Fibroblast of mammary gland (primary cell): ENCODE measurements at regions not wholly inside any gene's neighbourhood (a gene's known extent, or its start where the extent isn't known, plus 50 kb on each side); places are given as distances from the start of the nearest gene placed in this dataset.

Source experiments
- DNase-seq: peaks from one replicate; pipeline ENCODE4 v3.0.0-alpha.2; 2010; ENCODE audit warnings: low read depth
- H3K4me3 ChIP-seq: 2 replicates; pipeline ENCODE4 v1.5.1; 2011; ENCODE audit warnings: low read depth, mild to moderate bottlenecking, low read length, moderate library complexity; ENCODE audit not compliant: control insufficient read depth
- TF ChIP-seq, protein P1 (sequence below): conservative IDR thresholded peaks from 2 replicates; pipeline ENCODE4 v1.5.1; 2011; ENCODE audit warnings: low read depth, low read length, inconsistent platforms; ENCODE audit not compliant: control insufficient read depth, insufficient read depth

- peak; percentile 76 for DNase-seq
Measured at GRCh38 chr14:53278602-53279506, 125.7 kb upstream of the DDHD1 start.

DNA sequence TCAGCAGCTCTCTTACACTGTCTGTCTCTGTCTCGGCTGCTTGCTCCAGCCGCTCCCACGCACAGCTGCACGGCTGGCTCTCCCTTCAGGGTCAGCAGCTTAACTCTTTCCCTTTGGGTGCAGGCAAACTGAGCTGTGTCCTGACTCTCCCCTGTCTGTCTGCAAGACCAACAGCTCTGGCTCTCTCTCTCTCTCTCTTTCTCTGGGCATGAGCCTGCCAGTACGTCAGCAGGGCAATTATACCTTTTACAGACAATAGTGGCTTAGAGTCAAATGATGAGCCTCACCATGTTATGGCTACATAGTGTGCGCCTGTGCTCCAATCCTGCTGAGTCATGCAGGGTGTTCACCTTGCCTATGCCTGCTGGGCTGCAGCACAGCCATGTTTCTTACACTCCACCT lies 120.5 kb upstream of the DDHD1 start:
- TF ChIP-seq, protein P1, sequence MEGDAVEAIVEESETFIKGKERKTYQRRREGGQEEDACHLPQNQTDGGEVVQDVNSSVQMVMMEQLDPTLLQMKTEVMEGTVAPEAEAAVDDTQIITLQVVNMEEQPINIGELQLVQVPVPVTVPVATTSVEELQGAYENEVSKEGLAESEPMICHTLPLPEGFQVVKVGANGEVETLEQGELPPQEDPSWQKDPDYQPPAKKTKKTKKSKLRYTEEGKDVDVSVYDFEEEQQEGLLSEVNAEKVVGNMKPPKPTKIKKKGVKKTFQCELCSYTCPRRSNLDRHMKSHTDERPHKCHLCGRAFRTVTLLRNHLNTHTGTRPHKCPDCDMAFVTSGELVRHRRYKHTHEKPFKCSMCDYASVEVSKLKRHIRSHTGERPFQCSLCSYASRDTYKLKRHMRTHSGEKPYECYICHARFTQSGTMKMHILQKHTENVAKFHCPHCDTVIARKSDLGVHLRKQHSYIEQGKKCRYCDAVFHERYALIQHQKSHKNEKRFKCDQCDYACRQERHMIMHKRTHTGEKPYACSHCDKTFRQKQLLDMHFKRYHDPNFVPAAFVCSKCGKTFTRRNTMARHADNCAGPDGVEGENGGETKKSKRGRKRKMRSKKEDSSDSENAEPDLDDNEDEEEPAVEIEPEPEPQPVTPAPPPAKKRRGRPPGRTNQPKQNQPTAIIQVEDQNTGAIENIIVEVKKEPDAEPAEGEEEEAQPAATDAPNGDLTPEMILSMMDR = no peak
- H3K4me3 ChIP-seq = no peak overlapping the region
- peak; percentile 69 for DNase-seq

More at GRCh38 chr14:53278602-53279506, 125.7 kb upstream of the DDHD1 start:
- no peak overlapping the region for H3K4me3 ChIP-seq
- TF ChIP-seq, protein P1 = no peak

DNA sequence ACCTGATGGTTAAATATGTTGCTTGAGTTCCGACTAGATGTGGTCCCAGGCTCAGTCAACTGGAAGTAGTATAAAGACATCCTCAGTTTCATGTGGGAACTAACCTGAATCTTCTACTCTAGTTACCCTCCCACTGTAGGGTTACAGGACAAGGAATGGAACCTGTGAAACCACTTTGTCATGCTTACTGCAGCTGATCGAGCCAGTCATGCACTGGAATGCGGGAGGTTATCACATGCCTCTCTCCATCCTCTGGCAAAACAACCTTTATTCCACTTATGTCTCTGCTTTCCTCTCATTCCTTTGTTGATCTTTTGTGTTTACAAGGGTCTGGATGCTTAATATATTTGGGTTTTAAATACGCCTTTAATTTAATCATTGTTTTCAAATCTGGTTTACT lies 111.9 kb upstream of the DDHD1 start:
- TF ChIP-seq, protein P1 = no peak
- DNase-seq = no peak
- H3K4me3 ChIP-seq = no peak overlapping the region

DNA sequence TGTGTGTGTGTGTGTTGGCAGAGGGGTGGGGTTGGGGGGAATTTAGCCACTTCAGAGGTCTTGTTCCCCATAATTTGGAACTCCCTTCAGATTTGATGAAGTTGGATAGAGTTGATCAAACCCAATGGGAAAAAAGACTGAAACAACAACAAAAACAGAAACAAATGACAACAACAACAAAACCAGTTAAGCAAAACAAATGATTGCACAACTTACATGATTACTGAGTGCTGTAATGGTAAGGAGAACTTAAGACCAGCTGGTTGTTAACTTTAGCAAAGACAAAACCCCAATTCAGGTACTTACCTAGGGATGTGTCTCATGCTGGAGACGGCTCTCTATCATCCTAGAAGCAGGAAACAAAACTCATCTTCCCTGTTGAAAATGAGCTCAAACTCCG lies 107.8 kb upstream of the DDHD1 start:
- DNase-seq = no peak
- TF ChIP-seq, protein P1 = no peak
- no peak overlapping the region for H3K4me3 ChIP-seq

GRCh38 chr14:53260286-53260685 lies 107.2 kb upstream of the DDHD1 start:
- TF ChIP-seq, protein P1 = no peak

DNA sequence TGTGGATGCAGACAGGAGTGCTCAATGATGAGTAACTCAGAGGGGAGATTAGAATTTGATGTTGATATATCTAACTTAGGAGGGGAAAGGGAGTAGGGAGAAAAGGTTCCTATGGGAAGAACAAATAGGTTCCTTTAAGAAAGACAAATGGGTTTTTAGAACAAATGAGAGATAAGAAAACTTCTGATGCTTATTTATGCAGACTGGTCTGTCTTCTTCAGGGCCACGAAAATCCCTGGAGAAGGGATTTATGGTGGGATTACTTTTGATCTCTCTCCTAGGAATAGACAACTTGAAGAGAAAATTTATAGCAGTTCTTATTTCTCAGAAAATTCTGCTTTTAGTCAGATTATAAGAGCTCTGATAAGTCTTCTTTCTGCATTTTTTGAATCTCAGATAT lies 99.0 kb upstream of the DDHD1 start:
- TF ChIP-seq, protein P1 = no peak
- DNase-seq = no peak

More at GRCh38 chr14:53260286-53260685, 107.2 kb upstream of the DDHD1 start:
- DNase-seq = no peak
- H3K4me3 ChIP-seq = no peak overlapping the region

More for the DNA sequence above, 99.0 kb upstream of the DDHD1 start:
- H3K4me3 ChIP-seq = no peak overlapping the region
